ENCODE measurements at regions not wholly inside any gene's neighbourhood (a gene's known extent, or its start where the extent isn't known, plus 50 kb on each side); places are given as distances from the start of the nearest gene placed in this dataset.
"Not testable (repeated sequence)": the region's sequence is repeated elsewhere in the genome, so short reads cannot be mapped to it uniquely, and the experiment has no call there.

DNA sequence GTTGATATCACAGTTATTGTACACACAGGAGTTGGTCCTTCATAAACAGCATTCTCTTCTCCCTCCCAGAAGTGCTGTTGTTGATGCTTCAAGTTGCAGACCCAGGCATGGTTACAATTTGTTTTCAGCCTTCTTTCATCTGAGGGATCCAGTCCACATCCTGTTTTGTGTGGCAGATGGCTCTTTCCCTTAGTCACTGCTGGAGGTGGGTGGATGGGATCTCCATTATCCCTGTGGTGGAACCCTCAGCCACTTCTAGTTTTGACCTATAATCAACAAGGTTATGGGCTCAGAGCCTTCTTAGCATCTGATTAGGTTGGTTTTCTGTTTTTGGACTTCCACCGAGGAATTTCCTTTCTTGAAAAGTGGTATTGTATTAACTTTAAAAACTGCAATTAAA is 214.2 kb downstream of the SH2D4B start:
- no peak for DNase-seq

- no peak for DNase-seq
Observed at GRCh38 chr10:80753612-80754011, 215.9 kb downstream of the SH2D4B start.

DNA sequence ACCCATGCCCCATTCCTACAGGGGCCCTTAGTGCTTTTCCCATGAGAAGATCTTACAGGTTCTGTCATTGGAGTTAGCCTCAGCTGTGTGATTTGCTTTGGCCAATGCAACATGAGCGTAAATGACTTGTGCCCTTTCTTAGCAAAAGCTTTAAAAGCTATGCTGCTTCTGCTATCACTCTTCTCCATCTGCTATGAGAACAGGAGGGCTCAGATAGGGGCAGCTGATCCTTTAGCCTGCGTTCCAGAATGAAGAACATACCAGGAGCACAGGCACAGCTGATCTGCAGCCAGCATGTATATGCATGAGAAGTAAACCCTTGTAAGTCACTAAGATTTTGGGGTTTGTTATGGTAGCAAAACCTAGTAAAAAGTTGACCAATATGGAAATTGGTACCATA is 218.2 kb downstream of the SH2D4B start:
- DNase-seq = no peak

GRCh38 chr10:80759693-80760092 is 222.0 kb downstream of the SH2D4B start:
- no peak for DNase-seq

- DNase-seq = no peak
Observed at GRCh38 chr10:80760914-80761371, 223.2 kb downstream of the SH2D4B start.

GRCh38 chr10:80767963-80768362 is 230.3 kb downstream of the SH2D4B start:
- no peak for DNase-seq

GRCh38 chr10:80769700-80770160 is 232.0 kb downstream of the SH2D4B start:
- DNase-seq = no peak

DNA sequence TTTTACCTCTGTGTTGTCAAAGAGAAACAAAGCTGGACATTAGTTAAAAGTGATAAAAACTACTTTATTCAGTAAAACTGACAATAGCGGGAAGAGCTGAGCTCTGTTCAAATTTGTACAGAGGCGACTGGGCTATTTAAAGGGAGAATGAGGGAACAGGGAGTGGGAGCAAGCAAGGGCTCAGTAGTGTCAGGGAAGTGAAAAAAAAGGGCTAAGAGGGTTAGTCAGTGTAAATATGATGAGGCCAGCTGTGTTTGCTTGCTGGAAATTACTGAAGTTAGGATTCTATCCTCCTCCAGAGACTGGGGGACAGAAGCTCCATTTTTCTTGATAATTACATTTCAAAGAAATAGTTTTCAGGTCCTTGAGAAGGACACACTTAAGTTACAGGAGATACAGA is 232.5 kb downstream of the SH2D4B start:
- DNase-seq = no peak

DNA sequence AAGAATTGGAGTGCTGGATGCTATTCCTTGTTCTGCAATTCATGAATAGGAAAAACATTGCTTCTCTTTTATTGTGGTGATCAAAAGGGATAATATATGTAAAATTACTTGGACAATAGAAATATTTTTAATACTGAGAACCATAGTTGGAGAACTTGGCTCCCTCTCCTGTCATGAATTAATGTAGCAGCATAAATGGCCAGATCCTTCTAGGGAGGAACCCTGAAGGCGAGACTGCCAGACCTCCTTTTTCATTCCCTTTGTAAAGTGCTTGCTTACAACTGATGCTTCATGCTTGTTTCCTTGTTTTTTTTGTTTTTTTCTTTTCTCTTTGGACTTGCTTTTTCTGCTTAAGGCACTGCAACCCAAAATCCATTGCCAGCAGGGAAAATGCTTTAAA is 233.6 kb downstream of the SH2D4B start:
- no peak for DNase-seq

- no peak for DNase-seq
Observed at GRCh38 chr10:80771902-80772555, 234.3 kb downstream of the SH2D4B start.

DNA sequence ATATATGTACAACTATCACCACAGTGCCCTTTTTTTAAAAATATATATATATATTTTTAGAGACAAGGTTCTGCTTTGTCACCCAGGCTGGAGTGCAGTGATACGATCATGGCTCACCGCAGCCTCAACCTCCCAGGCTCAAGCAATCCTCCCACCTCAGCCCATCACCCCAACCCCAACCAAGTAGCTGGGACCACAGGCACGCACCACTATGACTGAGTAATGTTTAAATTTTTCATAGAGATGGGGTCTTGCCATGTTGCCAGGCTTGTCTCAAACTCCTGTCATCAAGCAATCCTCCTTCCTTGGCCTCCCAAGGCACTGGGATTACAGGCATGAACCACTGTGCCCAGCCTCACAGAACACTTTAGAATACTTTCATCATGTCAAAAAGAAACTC is 234.9 kb downstream of the SH2D4B start:
- no peak for DNase-seq

- DNase-seq = no peak
Observed at GRCh38 chr10:80784695-80785094, 247.0 kb downstream of the SH2D4B start.

GRCh38 chr10:80786322-80786721 is 248.6 kb downstream of the SH2D4B start:
- no peak for DNase-seq

DNA sequence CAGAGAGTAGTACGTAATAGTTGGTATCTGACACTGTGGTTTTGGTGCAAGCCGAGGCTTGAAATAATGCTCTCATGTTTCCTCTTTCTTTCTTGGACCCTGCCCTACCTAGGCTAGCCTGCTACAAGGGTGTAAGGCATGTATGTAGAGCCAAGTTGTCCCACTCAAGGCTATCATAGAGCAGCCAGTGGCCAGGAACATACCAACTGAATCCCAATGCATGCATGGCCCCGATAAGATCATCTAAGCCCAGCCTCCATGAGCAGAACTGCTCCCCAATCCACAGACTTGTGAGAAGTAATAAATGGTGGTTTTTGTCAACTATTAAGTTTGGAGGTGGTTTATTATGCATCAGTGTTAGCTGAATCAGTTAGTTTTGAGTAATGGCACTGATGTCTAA is 250.2 kb downstream of the SH2D4B start:
- no peak for DNase-seq

- no peak for DNase-seq
Observed at GRCh38 chr10:80794994-80795393, 257.3 kb downstream of the SH2D4B start.

DNA sequence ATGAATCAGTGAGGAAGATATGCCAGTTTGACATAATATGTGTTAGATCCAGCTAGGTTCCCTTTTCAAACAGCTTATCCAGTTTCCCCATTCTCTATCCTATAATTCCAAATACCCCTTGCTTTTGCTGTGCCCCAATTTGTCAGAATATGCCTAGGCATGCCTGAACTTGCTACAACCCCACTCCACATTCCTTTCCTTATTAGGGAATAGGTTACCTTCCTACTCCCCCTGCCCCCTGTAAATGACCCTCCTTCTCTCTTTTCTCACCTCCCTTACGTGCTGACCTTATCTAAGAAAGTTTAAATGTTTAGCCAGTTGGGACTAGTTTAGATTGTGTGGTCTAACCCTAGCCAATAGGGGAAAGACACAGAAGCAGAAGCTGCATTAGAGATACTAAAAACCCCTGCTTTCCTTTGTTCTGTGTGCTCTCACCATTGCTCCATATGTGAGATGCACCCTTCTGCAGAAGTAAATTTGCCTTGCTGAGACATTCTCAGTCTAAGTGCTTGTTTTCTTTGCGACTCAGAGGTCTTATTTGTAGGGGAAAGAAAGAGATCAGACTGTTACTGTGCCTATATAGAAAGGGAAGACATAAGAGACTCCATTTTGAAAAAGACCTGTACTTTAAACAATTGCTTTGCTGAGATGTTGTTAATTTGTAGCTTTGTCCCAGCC is 267.8 kb downstream of the SH2D4B start:
- DNase-seq = no peak

DNA sequence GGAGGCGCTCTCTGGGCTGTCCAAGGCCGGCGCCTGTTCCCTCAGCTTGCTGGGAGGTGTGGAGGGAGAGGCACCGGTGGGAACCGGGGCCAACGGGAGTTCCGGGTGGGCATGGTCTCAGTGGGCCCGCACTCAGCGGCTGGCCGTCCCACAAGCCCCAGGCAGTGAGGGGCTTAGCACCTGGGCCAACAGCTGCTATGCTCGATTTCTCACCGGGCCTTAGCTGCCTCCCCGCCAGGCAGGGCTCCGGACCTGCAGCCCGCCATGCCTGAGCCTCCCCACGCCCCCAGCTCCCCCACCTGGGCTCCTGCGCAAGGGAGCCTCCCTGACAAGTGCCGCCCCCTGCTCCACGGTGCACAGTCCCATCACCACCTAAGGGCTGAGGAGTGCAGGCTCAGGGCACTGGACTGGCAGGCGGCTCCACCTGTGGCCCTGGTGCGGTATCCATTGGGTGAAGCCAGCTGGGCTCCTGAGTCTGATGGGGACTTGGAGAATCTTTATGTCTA is 276.5 kb downstream of the SH2D4B start:
- DNase-seq = no peak

DNA sequence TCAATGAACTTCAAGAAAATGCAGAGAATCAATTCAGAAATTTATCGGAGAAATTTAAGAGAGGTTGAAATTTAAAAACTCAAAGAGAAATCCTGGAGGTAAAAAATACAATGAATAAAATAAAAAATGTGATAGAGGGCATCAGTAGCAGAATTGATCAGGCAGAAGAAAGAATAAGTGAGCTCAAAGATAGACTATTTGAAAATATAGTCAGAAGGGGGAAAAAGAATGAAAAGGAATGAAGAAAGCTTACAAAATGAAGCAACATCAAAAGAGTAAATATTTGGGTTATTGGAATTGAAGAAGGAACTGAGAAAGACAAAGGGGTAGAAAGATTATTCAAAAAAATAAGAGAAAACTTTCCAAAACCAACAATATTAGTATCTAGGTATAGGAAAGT is 291.4 kb downstream of the SH2D4B start:
- DNase-seq = no peak

GRCh38 chr10:80829562-80829961 is 291.9 kb downstream of the SH2D4B start:
- peak; percentile 2 for DNase-seq

GRCh38 chr10:80832693-80833092 is 295.0 kb downstream of the SH2D4B start:
- not testable (repeated sequence) for DNase-seq

- no peak for DNase-seq
Observed at GRCh38 chr10:80855348-80855971, 317.8 kb downstream of the SH2D4B start.

- no peak for DNase-seq
Observed at GRCh38 chr10:80856186-80856585, 318.5 kb downstream of the SH2D4B start.

- DNase-seq = not testable (repeated sequence)
Observed at GRCh38 chr10:80859279-80859678, 321.6 kb downstream of the SH2D4B start.

DNA sequence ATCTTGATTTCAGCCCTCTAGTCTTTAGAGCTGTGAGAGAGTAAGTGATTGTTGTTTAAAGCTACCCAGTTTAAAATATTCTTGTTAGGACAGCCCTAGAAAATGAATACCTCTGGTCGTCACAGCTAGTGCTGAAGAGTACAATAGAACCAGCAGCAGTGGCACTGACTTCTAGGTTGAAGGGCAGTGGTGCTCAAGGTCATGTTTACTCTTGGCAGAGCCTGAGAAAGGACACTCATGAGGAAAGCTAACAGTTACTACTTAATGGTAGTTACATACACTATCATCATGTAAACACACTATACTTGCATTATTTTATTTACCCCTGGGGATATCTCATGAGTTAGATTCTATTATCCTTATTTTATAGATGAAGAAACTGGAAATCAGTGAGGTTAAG is 323.0 kb downstream of the SH2D4B start:
- DNase-seq = no peak
